DND-41 (cell line): ENCODE measurements at regions not wholly inside any gene's neighbourhood (a gene's known extent, or its start where the extent isn't known, plus 50 kb on each side); places are given as distances from the start of the nearest gene placed in this dataset.
"Not testable (repeated sequence)": the region's sequence is repeated elsewhere in the genome, so short reads cannot be mapped to it uniquely, and the experiment has no call there.

Experiments used
- ATAC-seq: fragments of 200-7000 bp; cut with Tn5 transposase; 3 replicates; pipeline ENCODE4 v1.9.1; 2021; ENCODE audit warnings: low read depth; ENCODE audit not compliant: insufficient read depth
- DNase-seq: peaks from one replicate; pipeline ENCODE4 v3.0.0-alpha.2; 2020
- H2AFZ ChIP-seq: 2 replicates; pipeline ENCODE4 v1.6.0; 2012; ENCODE audit warnings: low read depth, low read length
- H3K27ac ChIP-seq: 2 replicates; pipeline ENCODE4 v1.5.1; 2012; ENCODE audit warnings: low read length, inconsistent platforms
- H3K27me3 ChIP-seq: fragments of 200-600 bp; sonication (generic); 2 replicates; pipeline ENCODE4 v1.6.0; 2012; ENCODE audit warnings: low read length, mild to moderate bottlenecking, inconsistent platforms; ENCODE audit not compliant: insufficient read depth, poor library complexity
- H3K36me3 ChIP-seq: 2 replicates; pipeline ENCODE4 v1.5.1; 2012; ENCODE audit warnings: low read length, inconsistent platforms; ENCODE audit not compliant: insufficient read depth
- H3K4me1 ChIP-seq: 2 replicates; pipeline ENCODE4 v1.5.1; 2012; ENCODE audit warnings: mild to moderate bottlenecking, low read length; ENCODE audit not compliant: insufficient read depth
- H3K4me2 ChIP-seq: 2 replicates; pipeline ENCODE4 v1.6.0; 2012; ENCODE audit warnings: mild to moderate bottlenecking, moderate library complexity, low read length, inconsistent platforms; ENCODE audit not compliant: insufficient read depth
- H3K4me3 ChIP-seq, 2 experiments: fragments of 200-600 bp in 1 of 2; shearing (Covaris generic) in 1 of 2; 2 replicates each; pipeline ENCODE4 v1.5.1; 2012 to 2016; ENCODE audit warnings: inconsistent platforms in 2 of 2, low read length in 2 of 2, mild to moderate bottlenecking in 2 of 2, low read depth in 1 of 2, moderate library complexity in 1 of 2
- H3K79me2 ChIP-seq: 2 replicates; pipeline ENCODE4 v1.6.0; 2012; ENCODE audit warnings: low read length, inconsistent platforms; ENCODE audit not compliant: insufficient read depth
- H3K9ac ChIP-seq: 2 replicates; pipeline ENCODE4 v1.6.0; 2012; ENCODE audit warnings: low read depth, mild to moderate bottlenecking, inconsistent platforms, low read length, moderate library complexity
- H3K9me3 ChIP-seq: 2 replicates; pipeline ENCODE4 v1.5.1; 2012; ENCODE audit warnings: low read length, moderate library complexity, mild to moderate bottlenecking, inconsistent platforms; ENCODE audit not compliant: insufficient read depth, severe bottlenecking
- H4K20me1 ChIP-seq: 2 replicates; pipeline ENCODE4 v1.6.0; 2012; ENCODE audit warnings: low read length; ENCODE audit not compliant: insufficient read depth
- EZH2 ChIP-seq: IDR thresholded peaks from 3 replicates; pipeline ENCODE4 v1.6.1; 2012; ENCODE audit warnings: borderline replicate concordance, low read depth, mild to moderate bottlenecking, moderate library complexity, low read length, inconsistent platforms; ENCODE audit not compliant: severe bottlenecking
- TF ChIP-seq, protein P1 (sequence below): IDR thresholded peaks from 2 replicates; pipeline ENCODE4 v1.5.1; 2012; ENCODE audit warnings: borderline replicate concordance, low read length, moderate library complexity, mild to moderate bottlenecking; ENCODE audit not compliant: poor library complexity, severe bottlenecking; ENCODE audit errors: extremely low read depth

DNA sequence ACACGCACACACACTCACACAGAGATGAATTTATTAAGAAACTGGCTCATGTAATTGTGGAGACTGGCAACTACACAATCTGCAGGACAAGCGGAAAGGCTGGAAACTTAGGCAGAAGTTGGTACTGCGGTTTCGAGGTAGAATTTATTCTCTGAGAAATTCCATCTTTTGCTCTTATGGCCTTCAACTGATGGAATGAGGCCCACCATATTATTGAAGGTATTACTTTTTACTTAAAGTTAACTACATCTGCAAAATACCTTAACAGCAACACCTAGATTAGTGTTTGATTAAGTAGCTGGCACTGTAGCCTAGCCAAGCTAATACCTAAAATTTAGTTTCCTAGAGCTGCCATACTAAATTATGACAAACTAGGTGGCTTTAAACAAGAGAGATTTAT is 384.0 kb upstream of the UBE2E3 start:
- no peak overlapping the region for H3K4me2 ChIP-seq
- H3K79me2 ChIP-seq: no peaks in the 10 kb centered on the region
- no peak overlapping the region for H2AFZ ChIP-seq
- H3K36me3 ChIP-seq: no peaks in the 10 kb centered on the region
- H3K27ac ChIP-seq: no peak overlapping the region
- DNase-seq (no peak), ATAC-seq (no peak)
- no peaks in the 10 kb centered on the region for H4K20me1 ChIP-seq
- no peak overlapping the region for H3K4me3 ChIP-seq
- no peak overlapping the region for H3K9ac ChIP-seq
- no peaks in the 10 kb centered on the region for H3K4me1 ChIP-seq
- TF ChIP-seq, protein P1, sequence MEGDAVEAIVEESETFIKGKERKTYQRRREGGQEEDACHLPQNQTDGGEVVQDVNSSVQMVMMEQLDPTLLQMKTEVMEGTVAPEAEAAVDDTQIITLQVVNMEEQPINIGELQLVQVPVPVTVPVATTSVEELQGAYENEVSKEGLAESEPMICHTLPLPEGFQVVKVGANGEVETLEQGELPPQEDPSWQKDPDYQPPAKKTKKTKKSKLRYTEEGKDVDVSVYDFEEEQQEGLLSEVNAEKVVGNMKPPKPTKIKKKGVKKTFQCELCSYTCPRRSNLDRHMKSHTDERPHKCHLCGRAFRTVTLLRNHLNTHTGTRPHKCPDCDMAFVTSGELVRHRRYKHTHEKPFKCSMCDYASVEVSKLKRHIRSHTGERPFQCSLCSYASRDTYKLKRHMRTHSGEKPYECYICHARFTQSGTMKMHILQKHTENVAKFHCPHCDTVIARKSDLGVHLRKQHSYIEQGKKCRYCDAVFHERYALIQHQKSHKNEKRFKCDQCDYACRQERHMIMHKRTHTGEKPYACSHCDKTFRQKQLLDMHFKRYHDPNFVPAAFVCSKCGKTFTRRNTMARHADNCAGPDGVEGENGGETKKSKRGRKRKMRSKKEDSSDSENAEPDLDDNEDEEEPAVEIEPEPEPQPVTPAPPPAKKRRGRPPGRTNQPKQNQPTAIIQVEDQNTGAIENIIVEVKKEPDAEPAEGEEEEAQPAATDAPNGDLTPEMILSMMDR: no peak
- no peak for TF ChIP-seq EZH2
- no peaks in the 10 kb centered on the region for H3K9me3 ChIP-seq
- H3K27me3 ChIP-seq: no peaks in the 10 kb centered on the region

DNA sequence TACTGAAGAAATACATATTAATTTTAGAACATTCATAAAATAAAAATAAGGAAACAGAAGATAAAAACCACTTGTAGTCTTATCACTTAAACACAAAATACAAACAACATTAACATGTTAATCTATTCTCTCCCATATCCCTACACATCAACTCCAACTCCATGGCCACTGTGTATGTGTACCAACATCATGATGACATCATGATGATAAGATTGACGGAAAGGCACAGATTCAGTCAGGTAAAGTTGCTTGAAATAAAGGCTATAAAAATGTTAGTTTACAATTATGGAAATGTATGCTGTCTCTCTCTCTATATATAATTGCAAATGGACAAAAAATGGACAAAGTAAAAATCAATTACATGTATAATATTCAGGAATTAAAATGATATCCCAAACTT is 388.5 kb upstream of the UBE2E3 start:
- Histone ChIP-seq H3K4me1 (no peaks in the 10 kb centered on the region), H4K20me1 (no peaks in the 10 kb centered on the region), H3K9ac (no peak overlapping the region), H3K79me2 (no peaks in the 10 kb centered on the region), H3K27ac (no peak overlapping the region), H3K27me3 (no peaks in the 10 kb centered on the region), H3K9me3 (no peaks in the 10 kb centered on the region), H3K36me3 (no peaks in the 10 kb centered on the region), H2AFZ (no peak overlapping the region), H3K4me3 (no peak overlapping the region), H3K4me2 (no peak overlapping the region)
- DNase-seq (no peak), ATAC-seq (no peak)
- TF ChIP-seq EZH2: no peak
- TF ChIP-seq, protein P1: no peak

DNA sequence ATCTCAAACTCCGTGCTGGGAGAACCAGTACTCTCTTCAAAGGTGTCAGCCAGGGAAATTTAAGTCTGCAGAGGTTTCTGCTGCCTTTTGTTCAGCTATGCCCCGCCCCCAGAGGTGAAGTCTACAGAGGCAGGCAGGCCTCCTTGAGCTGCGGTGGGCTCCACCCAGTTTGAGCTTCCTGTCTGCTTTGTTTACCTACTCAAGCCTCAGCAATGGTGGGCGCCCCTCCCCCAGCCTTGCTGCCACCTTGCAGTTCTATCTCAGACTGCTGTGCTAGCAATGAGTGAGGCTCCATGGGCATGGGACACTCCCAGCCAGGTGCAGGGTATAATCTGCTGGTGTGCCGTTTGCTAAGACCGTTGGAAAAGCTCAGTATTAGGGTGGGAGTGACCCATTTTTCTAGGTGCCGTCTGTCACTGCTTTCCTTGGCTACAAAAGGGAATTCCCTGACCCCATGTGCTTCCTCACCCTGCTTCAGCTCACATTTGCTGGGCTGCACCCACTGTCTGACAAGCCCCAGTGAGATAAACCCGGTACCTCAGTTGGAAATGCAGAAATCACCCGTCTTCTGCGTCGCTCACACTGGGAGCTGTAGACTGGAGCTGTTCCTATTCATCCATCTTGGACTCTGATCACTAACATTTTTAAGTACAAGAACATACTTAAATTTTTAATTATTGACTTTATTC is 389.2 kb upstream of the UBE2E3 start:
- DNase-seq: peak; percentile 57
- H3K4me1 ChIP-seq, H3K36me3 ChIP-seq, H3K9me3 ChIP-seq, H3K4me2 ChIP-seq, H4K20me1 ChIP-seq, H3K4me3 ChIP-seq, H2AFZ ChIP-seq, H3K9ac ChIP-seq, H3K27me3 ChIP-seq, ATAC-seq, H3K79me2 ChIP-seq, H3K27ac ChIP-seq: not testable (repeated sequence)

DNA sequence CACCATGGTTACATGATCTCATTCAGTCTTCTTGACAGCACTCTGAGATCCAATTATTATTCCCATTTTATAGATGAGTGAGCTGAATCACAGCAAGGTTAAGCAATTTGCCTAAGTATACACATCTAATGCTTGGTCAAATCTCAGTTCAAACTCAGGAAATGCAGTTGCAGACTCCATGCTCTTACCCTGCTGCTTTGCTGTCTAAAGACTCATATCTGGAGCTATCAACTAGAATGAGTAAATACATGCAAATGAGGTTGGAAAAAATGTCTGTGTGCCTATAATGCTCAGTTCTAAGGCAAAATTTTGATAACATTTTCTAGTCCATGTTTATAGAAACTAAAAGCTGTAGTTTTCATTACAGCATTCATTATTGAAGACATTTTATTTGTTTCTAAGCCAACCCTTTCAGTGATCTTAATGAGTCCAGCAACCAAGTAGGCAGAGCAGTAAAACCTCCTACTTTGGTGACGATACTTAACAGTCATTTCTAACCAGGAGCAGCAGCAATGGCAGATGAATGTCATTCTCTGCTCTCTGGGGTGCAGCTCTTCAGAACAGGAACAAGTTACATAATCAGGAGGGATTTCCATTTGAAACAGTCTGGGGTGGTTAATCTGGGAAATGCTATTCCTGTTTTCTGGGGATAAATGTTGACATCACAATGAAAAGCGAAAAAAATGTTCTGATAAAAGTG is 396.8 kb upstream of the UBE2E3 start:
- no peak overlapping the region for H3K9ac ChIP-seq
- TF ChIP-seq, protein P1: no peak
- no peak for TF ChIP-seq EZH2
- H3K27me3 ChIP-seq: peaks cover 3% of the 10 kb centered on the region
- no peak overlapping the region; the same call in 1 of the 2 replicates for H2AFZ ChIP-seq
- H4K20me1 ChIP-seq: no peaks in the 10 kb centered on the region
- no peaks in the 10 kb centered on the region for H3K4me1 ChIP-seq
- H3K4me2 ChIP-seq: no peak overlapping the region
- no peak overlapping the region for H3K4me3 ChIP-seq
- DNase-seq (no peak), ATAC-seq (no peak)
- H3K9me3 ChIP-seq: no peaks in the 10 kb centered on the region
- H3K79me2 ChIP-seq: no peaks in the 10 kb centered on the region
- no peaks in the 10 kb centered on the region for H3K36me3 ChIP-seq
- no peak overlapping the region for H3K27ac ChIP-seq
